H9 (cell line): ENCODE measurements at regions not wholly inside any gene's neighbourhood (a gene's known extent, or its start where the extent isn't known, plus 50 kb on each side); places are given as distances from the start of the nearest gene placed in this dataset.

Source experiments
- DNase-seq: peaks from one replicate; pipeline ENCODE4 v3.0.0-alpha.2; 2017
- H2AFZ ChIP-seq: one replicate; pipeline ENCODE4 v1.6.1; 2013; ENCODE audit warnings: mild to moderate bottlenecking, low read length, control low read depth, moderate library complexity
- H2AK5ac ChIP-seq: 2 replicates; pipeline ENCODE4 v1.6.1; 2013; ENCODE audit warnings: low read length, control low read depth, mixed read lengths; ENCODE audit not compliant: insufficient read length
- H2BK120ac ChIP-seq: one replicate; pipeline ENCODE4 v1.6.1; 2013; ENCODE audit warnings: low read depth, mild to moderate bottlenecking, low read length, control low read depth, inconsistent platforms; ENCODE audit not compliant: poor library complexity, severe bottlenecking
- H2BK12ac ChIP-seq: 2 replicates; pipeline ENCODE4 v1.6.1; 2013; ENCODE audit warnings: low read length, control low read depth, mixed read lengths, low read depth; ENCODE audit not compliant: insufficient read length
- H2BK15ac ChIP-seq: 2 replicates; pipeline ENCODE4 v1.6.1; 2013; ENCODE audit warnings: low read depth, low read length, control low read depth
- H2BK20ac ChIP-seq: one replicate; pipeline ENCODE4 v1.6.1; 2013; ENCODE audit warnings: low read depth, mild to moderate bottlenecking, low read length, control low read depth, inconsistent platforms; ENCODE audit not compliant: poor library complexity, severe bottlenecking
- H2BK5ac ChIP-seq: 2 replicates; pipeline ENCODE4 v1.6.1; 2013; ENCODE audit warnings: low read length, control low read depth, mixed read lengths; ENCODE audit not compliant: insufficient read length
- H3K14ac ChIP-seq: 2 replicates; pipeline ENCODE4 v1.6.1; 2013; ENCODE audit warnings: low read length, control low read depth; ENCODE audit not compliant: insufficient read depth
- H3K18ac ChIP-seq: 2 replicates; pipeline ENCODE4 v1.6.1; 2013; ENCODE audit warnings: low read depth, mild to moderate bottlenecking, mixed read lengths, low read length, control low read depth; ENCODE audit not compliant: insufficient read length
- H3K23ac ChIP-seq: 2 replicates; pipeline ENCODE4 v1.6.1; 2013; ENCODE audit warnings: low read length, control low read depth, mixed read lengths, low read depth; ENCODE audit not compliant: insufficient read length
- H3K23me2 ChIP-seq: 2 replicates; pipeline ENCODE4 v1.6.1; 2013; ENCODE audit warnings: low read depth, mild to moderate bottlenecking, mixed read lengths, low read length, control low read depth; ENCODE audit not compliant: insufficient read length, poor library complexity, severe bottlenecking
- H3K27ac ChIP-seq: 2 replicates; pipeline ENCODE4 v1.5.1; 2013; ENCODE audit warnings: low read length, control low read depth, mixed read lengths, low read depth; ENCODE audit not compliant: insufficient read length
- H3K27me3 ChIP-seq: 2 replicates; pipeline ENCODE4 v1.6.1; 2013; ENCODE audit warnings: low read length, control low read depth, inconsistent platforms; ENCODE audit not compliant: insufficient read depth
- H3K4ac ChIP-seq: 2 replicates; pipeline ENCODE4 v1.6.1; 2013; ENCODE audit warnings: low read depth, mild to moderate bottlenecking, control low read depth, inconsistent platforms, low read length, moderate library complexity
- H3K4me1 ChIP-seq: 2 replicates; pipeline ENCODE4 v1.6.1; 2013; ENCODE audit warnings: low read length, control low read depth, inconsistent platforms; ENCODE audit not compliant: insufficient read depth
- H3K4me2 ChIP-seq: 2 replicates; pipeline ENCODE4 v1.6.1; 2013; ENCODE audit warnings: low read length, control low read depth, mixed read lengths; ENCODE audit not compliant: insufficient read length, insufficient read depth
- H3K56ac ChIP-seq: 2 replicates; pipeline ENCODE4 v1.6.1; 2013; ENCODE audit warnings: low read depth, mild to moderate bottlenecking, mixed read lengths, low read length, control low read depth; ENCODE audit not compliant: insufficient read length
- H3K79me1 ChIP-seq: 2 replicates; pipeline ENCODE4 v1.6.1; 2013; ENCODE audit warnings: low read depth, mild to moderate bottlenecking, moderate library complexity, low read length, control low read depth, inconsistent platforms; ENCODE audit not compliant: insufficient read depth, poor library complexity, severe bottlenecking
- H3K79me2 ChIP-seq: 2 replicates; pipeline ENCODE4 v1.6.1; 2013; ENCODE audit warnings: low read length, control low read depth, inconsistent platforms; ENCODE audit not compliant: insufficient read depth
- H3K9ac ChIP-seq: 2 replicates; pipeline ENCODE4 v1.6.1; 2013; ENCODE audit warnings: low read length, control low read depth, mixed read lengths; ENCODE audit not compliant: insufficient read length; ENCODE audit errors: extremely low read depth
- H3K9me3 ChIP-seq: one replicate; pipeline ENCODE4 v1.6.1; 2013; ENCODE audit warnings: low read depth, low read length, inconsistent platforms; ENCODE audit not compliant: control insufficient read depth
- H3T11ph ChIP-seq: one replicate; pipeline ENCODE4 v1.6.1; 2013; ENCODE audit warnings: mild to moderate bottlenecking, low read length, control low read depth, inconsistent platforms
- H4K20me1 ChIP-seq: one replicate; pipeline ENCODE4 v1.6.1; 2013; ENCODE audit not compliant: control insufficient read depth, insufficient read length, insufficient read depth
- H4K5ac ChIP-seq: 2 replicates; pipeline ENCODE4 v1.6.1; 2013; ENCODE audit warnings: low read depth, mild to moderate bottlenecking, mixed read lengths, low read length, control low read depth; ENCODE audit not compliant: insufficient read length
- H4K8ac ChIP-seq: replicated peaks from 2 replicates; pipeline ENCODE4 v1.6.1; 2013; ENCODE audit warnings: low read length, control low read depth, mixed read lengths, low read depth; ENCODE audit not compliant: insufficient read length
- H4K91ac ChIP-seq: 2 replicates; pipeline ENCODE4 v1.6.1; 2013; ENCODE audit warnings: low read depth, mild to moderate bottlenecking, moderate library complexity, mixed read lengths, low read length, control low read depth; ENCODE audit not compliant: insufficient read length
- H3K27ac Mint-ChIP-seq, 3 experiments: 2 replicates in 2 of 3; 3 replicates in 1 of 3; pipeline ENCODE4 v1.8.0; 2020 to 2021; ENCODE audit warnings: mixed read lengths in 3 of 3, mild to moderate bottlenecking in 1 of 3, moderate library complexity in 1 of 3
- H3K27me3 Mint-ChIP-seq: 2 replicates; pipeline ENCODE4 v1.8.0; 2021; ENCODE audit warnings: low read depth, mild to moderate bottlenecking, moderate library complexity, mixed read lengths
- H3K36me3 Mint-ChIP-seq, 3 experiments: 2 replicates in 2 of 3; 3 replicates in 1 of 3; pipeline ENCODE4 v1.8.0; 2020 to 2021; ENCODE audit warnings: low read depth in 3 of 3, mixed read lengths in 3 of 3; ENCODE audit not compliant: insufficient read depth in 1 of 3
- H3K4me1 Mint-ChIP-seq, 2 experiments: 2 replicates each; pipeline ENCODE4 v1.8.0; 2020; ENCODE audit warnings: mixed read lengths in 2 of 2
- H3K4me3 Mint-ChIP-seq, 2 experiments: 2 replicates in 1 of 2; 3 replicates in 1 of 2; pipeline ENCODE4 v1.8.0; 2020 to 2021; ENCODE audit warnings: mild to moderate bottlenecking in 2 of 2, mixed read lengths in 2 of 2, moderate library complexity in 1 of 2
- H3K9me3 Mint-ChIP-seq, 2 experiments: 2 replicates in 1 of 2; 3 replicates in 1 of 2; pipeline ENCODE4 v1.8.0; 2020; ENCODE audit warnings: mild to moderate bottlenecking in 2 of 2, mixed read lengths in 2 of 2, moderate library complexity in 1 of 2
- WGBS: extraction: QIAGEN DNeasy Blood & Tissue Kit; methylation state at CpG from one replicate; pipeline ENCODE4 v1.1.7; 2013; ENCODE audit warnings: missing lambda C conversion rate, low lambda C conversion rate, mixed read lengths; ENCODE audit not compliant: insufficient read length; ENCODE audit errors: extremely low coverage; 5-methylcytosine and 5-hydroxymethylcytosine counted together
- TF ChIP-seq, protein P1 (sequence below): fragments of 200-600 bp; sonication (generic); conservative IDR thresholded peaks from 3 replicates; pipeline ENCODE4 v1.8.0; 2021; ENCODE audit warnings: antibody characterized with exemption, mild to moderate bottlenecking

- Histone ChIP-seq H2BK5ac (no peak overlapping the region), H3K56ac (no peak overlapping the region), H3K79me2 (no peaks in the 10 kb centered on the region), H4K8ac (no peak overlapping the region), H2BK12ac (no peak overlapping the region), H3K4me1 (peaks cover 10% of the 10 kb centered on the region; the same call in 1 of the 2 replicates), H2BK20ac (no peak overlapping the region), H3K27me3 (no peaks in the 10 kb centered on the region), H3K9ac (no peak overlapping the region), H2AK5ac (no peak overlapping the region), H4K91ac (no peak overlapping the region), H3K79me1 (no peaks in the 10 kb centered on the region), H3K27ac (no peak overlapping the region), H3K23me2 (no peaks in the 10 kb centered on the region), H3T11ph (no peak overlapping the region), H2AFZ (no peak overlapping the region), H2BK15ac (no peak overlapping the region), H4K20me1 (no peaks in the 10 kb centered on the region), H3K4ac (no peak overlapping the region), H2BK120ac (no peak overlapping the region), H3K14ac (no peak overlapping the region), H3K4me2 (no peak overlapping the region), H3K9me3 (no peaks in the 10 kb centered on the region), H4K5ac (no peak overlapping the region), H3K23ac (no peak overlapping the region), H3K18ac (no peak overlapping the region)
- H3K4me1 Mint-ChIP-seq: peaks cover 24 to 31% of the 10 kb centered on the region in 2 experiments
- H3K36me3 Mint-ChIP-seq: no peaks in the 10 kb centered on the region
- no peaks in the 10 kb centered on the region for H3K9me3 Mint-ChIP-seq
- no peak overlapping the region; a peak in 1 of 7 replicates for H3K27ac Mint-ChIP-seq
- WGBS: no CpG with 5 or more reads among the region's 6 CpGs
- H3K4me3 Mint-ChIP-seq: no peak overlapping the region
- H3K27me3 Mint-ChIP-seq: no peaks in the 10 kb centered on the region
- DNase-seq: no peak
- TF ChIP-seq, protein P1, sequence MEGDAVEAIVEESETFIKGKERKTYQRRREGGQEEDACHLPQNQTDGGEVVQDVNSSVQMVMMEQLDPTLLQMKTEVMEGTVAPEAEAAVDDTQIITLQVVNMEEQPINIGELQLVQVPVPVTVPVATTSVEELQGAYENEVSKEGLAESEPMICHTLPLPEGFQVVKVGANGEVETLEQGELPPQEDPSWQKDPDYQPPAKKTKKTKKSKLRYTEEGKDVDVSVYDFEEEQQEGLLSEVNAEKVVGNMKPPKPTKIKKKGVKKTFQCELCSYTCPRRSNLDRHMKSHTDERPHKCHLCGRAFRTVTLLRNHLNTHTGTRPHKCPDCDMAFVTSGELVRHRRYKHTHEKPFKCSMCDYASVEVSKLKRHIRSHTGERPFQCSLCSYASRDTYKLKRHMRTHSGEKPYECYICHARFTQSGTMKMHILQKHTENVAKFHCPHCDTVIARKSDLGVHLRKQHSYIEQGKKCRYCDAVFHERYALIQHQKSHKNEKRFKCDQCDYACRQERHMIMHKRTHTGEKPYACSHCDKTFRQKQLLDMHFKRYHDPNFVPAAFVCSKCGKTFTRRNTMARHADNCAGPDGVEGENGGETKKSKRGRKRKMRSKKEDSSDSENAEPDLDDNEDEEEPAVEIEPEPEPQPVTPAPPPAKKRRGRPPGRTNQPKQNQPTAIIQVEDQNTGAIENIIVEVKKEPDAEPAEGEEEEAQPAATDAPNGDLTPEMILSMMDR: no peak
Observed at GRCh38 chr14:97850886-97851285, 1053.7 kb downstream of the VRK1 start.
